NCI-H1105 treated with DMSO at 0.1 percent for 48 hours (cell line): ENCODE measurements at regions not wholly inside any gene's neighbourhood (a gene's known extent, or its start where the extent isn't known, plus 50 kb on each side); places are given as distances from the start of the nearest gene placed in this dataset.
A peak's percentile ranks its signal among the peaks of the same experiment; 100 is the strongest.
"Not testable (repeated sequence)": the region's sequence is repeated elsewhere in the genome, so short reads cannot be mapped to it uniquely, and the experiment has no call there.

Experiments
- DNase-seq: peaks from one replicate; lab custom pipeline; 2025; lab: John Stamatoyannopoulos, UW

DNA sequence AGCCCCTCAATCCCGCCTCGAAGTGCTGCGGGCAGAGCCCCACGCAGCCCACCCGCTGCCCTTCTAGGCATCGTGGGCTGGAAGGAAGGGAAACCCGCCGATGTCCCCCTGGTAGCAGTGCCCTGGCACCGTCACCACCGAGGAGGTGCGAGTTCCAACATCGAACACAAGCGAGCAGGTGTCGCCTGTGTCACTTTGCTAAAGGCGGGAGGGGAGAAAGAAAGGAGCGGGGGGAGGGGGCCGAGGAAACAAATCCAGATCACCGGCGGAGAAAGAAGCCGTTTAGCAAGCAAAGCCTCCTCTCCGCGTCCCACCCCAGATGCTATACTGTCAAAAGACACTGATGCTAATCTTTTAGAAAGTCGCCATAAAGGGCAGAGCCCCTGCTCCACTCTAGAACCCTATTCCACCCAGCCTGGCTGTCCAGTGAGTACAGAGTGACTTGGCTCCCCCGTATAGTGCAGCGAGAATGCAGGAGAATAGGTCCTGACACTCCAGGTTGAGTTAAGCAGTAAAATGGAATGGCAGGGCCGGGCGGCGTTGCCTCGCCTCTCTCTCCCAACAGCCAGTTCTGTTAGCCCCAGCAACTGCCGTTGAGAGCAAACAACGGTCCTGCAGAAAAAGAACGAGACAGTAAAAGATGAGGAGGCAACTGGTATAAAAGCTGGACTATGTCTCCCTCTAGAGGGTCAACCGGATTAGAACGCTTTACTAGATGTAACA, 67.9 kb upstream of the USP15 start:
- peak; percentile 68 for DNase-seq

GRCh38 chr12:62192903-62193250, 67.3 kb upstream of the USP15 start:
- no peak for DNase-seq

- DNase-seq, result no peak
These were observed 66.2 kb upstream of the USP15 start for GRCh38 chr12:62194031-62194430.

- DNase-seq, result no peak
These were observed 65.6 kb upstream of the USP15 start for GRCh38 chr12:62194616-62195015.

DNA sequence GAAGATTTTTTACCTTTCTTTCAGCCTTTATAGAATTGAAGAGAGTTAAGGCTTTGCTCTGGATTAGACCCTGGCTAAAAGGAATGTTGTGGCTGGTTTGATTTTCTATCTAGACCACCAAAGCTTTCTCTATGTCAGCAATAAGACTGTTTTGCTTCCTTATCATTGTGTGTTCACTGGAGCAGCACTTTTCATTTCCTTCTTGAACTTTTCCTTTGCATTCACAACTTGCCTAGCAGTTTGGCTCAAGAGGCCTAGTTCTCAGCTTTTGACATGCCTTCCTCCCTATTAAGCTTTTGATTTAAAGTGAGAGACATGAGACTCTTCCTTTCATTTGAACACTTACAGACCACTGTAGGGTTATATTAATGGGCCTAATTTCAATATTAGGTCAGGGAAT, 64.1 kb upstream of the USP15 start:
- no peak for DNase-seq

DNA sequence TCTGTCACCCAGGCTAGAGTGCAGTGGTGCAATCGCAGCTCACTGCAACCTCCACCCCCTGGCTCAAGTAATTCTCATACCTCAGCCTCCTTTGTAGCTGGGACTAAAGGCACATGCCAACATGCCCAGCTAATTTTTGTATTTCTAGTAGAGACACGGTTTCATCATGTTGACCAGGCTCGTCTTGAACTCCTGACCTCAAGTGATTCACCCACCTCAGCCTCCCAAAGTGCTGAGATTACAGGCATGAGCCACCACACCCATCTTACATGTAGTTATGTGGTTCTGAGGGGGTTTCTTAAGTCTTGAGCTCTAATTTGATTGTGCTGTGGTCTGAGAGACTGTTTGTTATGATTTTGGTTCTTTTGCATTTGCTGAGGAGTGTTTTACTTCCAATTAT, 57.3 kb upstream of the USP15 start:
- DNase-seq, result not testable (repeated sequence)

GRCh38 chr12:62205346-62205745, 54.9 kb upstream of the USP15 start:
- no peak for DNase-seq

GRCh38 chr12:62207248-62207647, 53.0 kb upstream of the USP15 start:
- DNase-seq, result no peak
